SK-N-SH (cell line): ENCODE measurements at regions not wholly inside any gene's neighbourhood (a gene's known extent, or its start where the extent isn't known, plus 50 kb on each side); places are given as distances from the start of the nearest gene placed in this dataset.

Source experiments
- CTCF ChIP-seq: fragments of 200-600 bp; sonication (generic); IDR thresholded peaks from 2 replicates; pipeline ENCODE4 v1.6.1; 2017; ENCODE audit warnings: antibody characterized with exemption, mild to moderate bottlenecking, moderate library complexity
- NRF1 ChIP-seq: IDR thresholded peaks from 2 replicates; pipeline ENCODE4 v1.6.1; 2012; ENCODE audit warnings: low read depth, mild to moderate bottlenecking, low read length

- TF ChIP-seq NRF1: no peak
- TF ChIP-seq CTCF: no peak
Observed at GRCh38 chr9:20042128-20042711, 253.4 kb upstream of the SLC24A2 start.
